ENCODE measurements at regions not wholly inside any gene's neighbourhood (a gene's known extent, or its start where the extent isn't known, plus 50 kb on each side); places are given as distances from the start of the nearest gene placed in this dataset.

GRCh38 chr1:240720976-240721375 lies 109.0 kb upstream of the GREM2 start:
- TF ChIP-seq SIN3A (IDR thresholded peaks at IDR 0.05; ENCODE audit: low read depth, low read length): no peak
- no peak for TF ChIP-seq PKNOX1 (IDR thresholded peaks at IDR 0.05)
- no peak for TF ChIP-seq POLR2AphosphoS2 (IDR thresholded peaks at IDR 0.05; ENCODE audit: low read depth, low read length)
- no peak for TF ChIP-seq CTCF (IDR thresholded peaks at IDR 0.05 in 2 of 3, conservative IDR thresholded peaks at IDR 0.05 in 1 of 3; ENCODE audit: control insufficient read depth in 2 of 3, extremely low read depth in 1 of 3, insufficient read depth in 1 of 3, low read depth in 3 of 3, low read length in 3 of 3)
- TF ChIP-seq GABPA (IDR thresholded peaks at IDR 0.05; ENCODE audit: low read depth): no peak
- TF ChIP-seq EP300 (IDR thresholded peaks at IDR 0.05; ENCODE audit: borderline replicate concordance in 1 of 2, control insufficient read depth in 1 of 2, low read depth in 2 of 2, low read length in 2 of 2): no peak
- no peak for TF ChIP-seq BMI1 (IDR thresholded peaks at IDR 0.05; ENCODE audit: borderline replicate concordance)
- no peak for TF ChIP-seq TAF1 (IDR thresholded peaks at IDR 0.05; ENCODE audit: borderline replicate concordance, low read depth, low read length)
- TF ChIP-seq, protein P1, sequence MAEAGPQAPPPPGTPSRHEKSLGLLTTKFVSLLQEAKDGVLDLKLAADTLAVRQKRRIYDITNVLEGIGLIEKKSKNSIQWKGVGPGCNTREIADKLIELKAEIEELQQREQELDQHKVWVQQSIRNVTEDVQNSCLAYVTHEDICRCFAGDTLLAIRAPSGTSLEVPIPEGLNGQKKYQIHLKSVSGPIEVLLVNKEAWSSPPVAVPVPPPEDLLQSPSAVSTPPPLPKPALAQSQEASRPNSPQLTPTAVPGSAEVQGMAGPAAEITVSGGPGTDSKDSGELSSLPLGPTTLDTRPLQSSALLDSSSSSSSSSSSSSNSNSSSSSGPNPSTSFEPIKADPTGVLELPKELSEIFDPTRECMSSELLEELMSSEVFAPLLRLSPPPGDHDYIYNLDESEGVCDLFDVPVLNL (IDR thresholded peaks at IDR 0.05; ENCODE audit: low read depth, low read length): no peak
- TF ChIP-seq, protein P2, sequence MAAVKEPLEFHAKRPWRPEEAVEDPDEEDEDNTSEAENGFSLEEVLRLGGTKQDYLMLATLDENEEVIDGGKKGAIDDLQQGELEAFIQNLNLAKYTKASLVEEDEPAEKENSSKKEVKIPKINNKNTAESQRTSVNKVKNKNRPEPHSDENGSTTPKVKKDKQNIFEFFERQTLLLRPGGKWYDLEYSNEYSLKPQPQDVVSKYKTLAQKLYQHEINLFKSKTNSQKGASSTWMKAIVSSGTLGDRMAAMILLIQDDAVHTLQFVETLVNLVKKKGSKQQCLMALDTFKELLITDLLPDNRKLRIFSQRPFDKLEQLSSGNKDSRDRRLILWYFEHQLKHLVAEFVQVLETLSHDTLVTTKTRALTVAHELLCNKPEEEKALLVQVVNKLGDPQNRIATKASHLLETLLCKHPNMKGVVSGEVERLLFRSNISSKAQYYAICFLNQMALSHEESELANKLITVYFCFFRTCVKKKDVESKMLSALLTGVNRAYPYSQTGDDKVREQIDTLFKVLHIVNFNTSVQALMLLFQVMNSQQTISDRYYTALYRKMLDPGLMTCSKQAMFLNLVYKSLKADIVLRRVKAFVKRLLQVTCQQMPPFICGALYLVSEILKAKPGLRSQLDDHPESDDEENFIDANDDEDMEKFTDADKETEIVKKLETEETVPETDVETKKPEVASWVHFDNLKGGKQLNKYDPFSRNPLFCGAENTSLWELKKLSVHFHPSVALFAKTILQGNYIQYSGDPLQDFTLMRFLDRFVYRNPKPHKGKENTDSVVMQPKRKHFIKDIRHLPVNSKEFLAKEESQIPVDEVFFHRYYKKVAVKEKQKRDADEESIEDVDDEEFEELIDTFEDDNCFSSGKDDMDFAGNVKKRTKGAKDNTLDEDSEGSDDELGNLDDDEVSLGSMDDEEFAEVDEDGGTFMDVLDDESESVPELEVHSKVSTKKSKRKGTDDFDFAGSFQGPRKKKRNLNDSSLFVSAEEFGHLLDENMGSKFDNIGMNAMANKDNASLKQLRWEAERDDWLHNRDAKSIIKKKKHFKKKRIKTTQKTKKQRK (IDR thresholded peaks at IDR 0.05; ENCODE audit: low read depth, low read length): no peak
